ENCODE measurements at regions not wholly inside any gene's neighbourhood (a gene's known extent, or its start where the extent isn't known, plus 50 kb on each side); places are given as distances from the start of the nearest gene placed in this dataset.

GRCh38 chr3:34531156-34531555 is 732.7 kb downstream of the PDCD6IP start:
- TF ChIP-seq CTCF (IDR thresholded peaks at IDR 0.05; ENCODE audit: low read depth, low read length) (no peak), EZH2phosphoT487 (IDR thresholded peaks at IDR 0.05; ENCODE audit: low read depth) (no peak)
